Ovary (tissue), 7 donors: ENCODE measurements at regions not wholly inside any gene's neighbourhood (a gene's known extent, or its start where the extent isn't known, plus 50 kb on each side); places are given as distances from the start of the nearest gene placed in this dataset.

Experiments
- DNase-seq, 5 donors: peaks; one replicate each; pipeline ENCODE4 v3.0.0-alpha.2; 2019 to 2020
- H3K27ac ChIP-seq, 2 donors: fragments of 200-600 bp; one replicate each; pipeline versions ENCODE4 v1.5.1 to v1.8.0; 2019 to 2022
- H3K27me3 ChIP-seq: fragments of 200-600 bp; one replicate; pipeline ENCODE4 v1.8.0; 2022
- H3K36me3 ChIP-seq: fragments of 200-600 bp; sonication (generic); one replicate; pipeline ENCODE4 v1.5.1; 2019
- H3K4me1 ChIP-seq: one replicate; pipeline ENCODE4 v1.8.1; 2013; ENCODE audit warnings: mild to moderate bottlenecking, moderate library complexity; ENCODE audit not compliant: insufficient read depth
- H3K4me3 ChIP-seq: fragments of 200-600 bp; sonication (generic); one replicate; pipeline ENCODE4 v1.5.1; 2017
- H3K9me3 ChIP-seq, 2 donors: fragments of 200-600 bp in 1 of 2; sonication (generic) in 1 of 2; one replicate each; pipeline versions ENCODE4 v1.5.1 to v1.8.1; 2013 to 2019; ENCODE audit warnings: mild to moderate bottlenecking in 1 of 2, moderate library complexity in 1 of 2
- CTCF ChIP-seq, 3 donors: fragments of 450-650 bp in 2 of 3; fragments of 200-600 bp in 1 of 3; IDR thresholded peaks; one replicate each; pipeline versions ENCODE4 v1.5.1 to v1.8.0; 2016 to 2022; ENCODE audit warnings: antibody characterized with exemption in 3 of 3, mild to moderate bottlenecking in 1 of 3
- EP300 ChIP-seq: sonication (generic); formaldehyde crosslinking; IDR thresholded peaks from one replicate; pipeline ENCODE4 v1.6.1; 2017; ENCODE audit warnings: antibody characterized with exemption
- POLR2A ChIP-seq: fragments of 450-650 bp; IDR thresholded peaks from one replicate; pipeline ENCODE4 v1.6.1; 2017; ENCODE audit warnings: antibody characterized with exemption, mild to moderate bottlenecking, moderate library complexity
- WGBS, 3 donors: extraction: QIAGEN DNeasy Blood & Tissue Kit in 1 of 3; methylation state at CpG; one replicate each; pipeline versions ENCODE4 v1.1.5 to v1.1.7; 2013 to 2017; 5-methylcytosine and 5-hydroxymethylcytosine counted together
- intact Hi-C, 4 donors: fragments of 100-400 bp; cut with DNase I; formaldehyde crosslinking; loops; one replicate each; pipeline versions ENCODE4 v1.11.0 to v1.15.1; 2022 to 2023
- donor health status: DM: no; HTN: no; CAD: no; lungs with moderate emphysema.
- donor health status: DM: no; HTN: no; CAD: no.
- donor health status: Bipolar disorder and iron deficiency.
- donor health status: DM: no; HTN: no; CAD: no.
- donor health status: DM: yes; HTN: yes; CAD: no.

- no peaks in the 10 kb centered on the region for H3K9me3 ChIP-seq
- 91 to 96% (median 92%) methylated on average over 4 of the region's 4 CpGs for WGBS, 3 donors
- H3K36me3 ChIP-seq = no peaks in the 10 kb centered on the region
- H3K27me3 ChIP-seq = no peaks in the 10 kb centered on the region
- TF ChIP-seq POLR2A (no peak), CTCF (IDR thresholded peaks at IDR 0.05) (no peak), EP300 (no peak)
- intact Hi-C loops = no loop called here
- no peak for DNase-seq
- no peaks in the 10 kb centered on the region for H3K4me1 ChIP-seq
- no peak overlapping the region for H3K4me3 ChIP-seq
- H3K27ac ChIP-seq = no peak overlapping the region
These were observed 236.5 kb downstream of the WDR11 start for GRCh38 chr10:121087688-121088087.

GRCh38 chr10:121088524-121088923 is 237.4 kb downstream of the WDR11 start:
- Histone ChIP-seq H3K4me1 (no peaks in the 10 kb centered on the region), H3K27ac (no peak overlapping the region), H3K27me3 (no peaks in the 10 kb centered on the region), H3K9me3 (no peaks in the 10 kb centered on the region), H3K4me3 (no peak overlapping the region), H3K36me3 (no peaks in the 10 kb centered on the region)
- peak in 1 of 5 donors; percentile 54 for DNase-seq
- WGBS, 3 donors = 48 to 51% (median 50%) methylated on average over 6 of the region's 6 CpGs
- TF ChIP-seq CTCF (IDR thresholded peaks at IDR 0.05) (no peak), EP300 (no peak), POLR2A (no peak)
- intact Hi-C loops = no loop called here

DNA sequence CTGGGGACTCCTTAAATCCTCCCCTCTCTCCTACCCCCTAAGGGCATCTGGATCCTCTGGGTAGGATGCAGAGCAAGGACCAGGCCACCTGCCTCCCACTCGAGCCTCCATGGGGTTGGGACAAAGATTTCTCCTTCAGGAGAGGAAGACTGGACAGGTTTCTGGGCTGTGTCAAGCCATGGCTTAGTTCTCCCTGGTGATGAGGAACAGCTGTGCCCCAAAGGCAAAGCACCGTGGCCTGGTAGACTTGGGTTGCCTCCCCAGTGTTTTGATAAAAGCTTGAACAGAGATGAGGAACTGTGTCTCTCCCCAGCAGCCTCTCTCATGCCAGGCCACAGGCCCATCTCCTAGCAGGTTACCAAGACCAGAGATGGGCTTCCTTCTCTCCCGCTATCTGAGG is 238.3 kb downstream of the WDR11 start:
- no peak overlapping the region for H3K27ac ChIP-seq
- no peak overlapping the region for H3K4me3 ChIP-seq
- TF ChIP-seq EP300 (no peak), CTCF (IDR thresholded peaks at IDR 0.05) (no peak), POLR2A (no peak)
- H3K4me1 ChIP-seq = no peaks in the 10 kb centered on the region
- WGBS, 3 donors = 66 to 87% (median 77%) methylated on average over 3 of the region's 3 CpGs
- DNase-seq = no peak
- H3K9me3 ChIP-seq = no peaks in the 10 kb centered on the region
- H3K27me3 ChIP-seq = no peaks in the 10 kb centered on the region
- H3K36me3 ChIP-seq = no peaks in the 10 kb centered on the region
- intact Hi-C loops = no loop called here

DNA sequence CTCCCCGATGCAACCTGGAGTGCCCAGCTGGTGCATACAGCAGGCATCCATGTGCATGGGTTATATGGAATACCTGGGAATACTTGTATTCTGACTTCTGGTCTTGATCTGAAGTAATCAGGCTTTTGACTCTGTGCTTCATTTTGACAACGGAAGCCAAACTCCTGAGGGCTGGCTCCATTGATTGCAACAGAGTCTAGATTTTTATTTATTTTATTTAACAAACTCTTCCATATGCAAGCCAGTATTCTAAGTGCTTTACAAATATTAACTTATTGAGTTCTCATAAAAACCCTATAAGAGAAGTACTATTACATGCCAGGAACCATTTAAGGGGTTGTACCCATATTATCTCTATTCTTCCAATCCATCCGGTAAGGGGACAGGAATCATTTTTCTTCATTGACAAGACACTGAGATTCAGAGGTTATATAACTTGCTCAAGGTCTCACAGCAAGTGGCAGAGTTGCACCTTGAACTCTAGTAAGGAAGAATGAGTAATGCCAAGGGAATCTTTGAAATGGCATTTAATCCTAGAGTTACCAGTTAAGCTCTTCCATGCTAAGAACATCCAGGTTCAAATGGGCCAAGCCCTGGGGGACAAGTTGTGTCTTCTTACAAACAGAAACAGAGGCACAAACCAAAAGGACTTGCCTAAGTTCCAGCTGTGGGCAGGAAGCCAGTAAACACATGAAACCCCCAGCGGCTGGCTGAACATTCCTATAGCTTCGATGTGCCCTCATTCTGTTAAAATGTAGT is 241.0 kb downstream of the WDR11 start:
- Histone ChIP-seq H3K4me3 (no peak overlapping the region), H3K27ac (no peak overlapping the region), H3K9me3 (no peaks in the 10 kb centered on the region), H3K4me1 (no peaks in the 10 kb centered on the region), H3K36me3 (no peaks in the 10 kb centered on the region), H3K27me3 (no peaks in the 10 kb centered on the region)
- WGBS, 3 donors = 65 to 73% (median 70%) methylated on average over 5 of the region's 5 CpGs
- no peak for DNase-seq
- intact Hi-C loops = no loop called here
- TF ChIP-seq POLR2A = no peak
- no peak for TF ChIP-seq EP300
- TF ChIP-seq CTCF (IDR thresholded peaks at IDR 0.05) = no peak
